DMS79 (cell line): ENCODE measurements at regions not wholly inside any gene's neighbourhood (a gene's known extent, or its start where the extent isn't known, plus 50 kb on each side); places are given as distances from the start of the nearest gene placed in this dataset.

Source experiments
- DNase-seq: peaks from one replicate; lab custom pipeline; 2025; lab: John Stamatoyannopoulos, UW

GRCh38 chr2:133667085-133667484, 98.8 kb upstream of the NCKAP5 start:
- no peak for DNase-seq

- no peak for DNase-seq
These were observed 99.7 kb upstream of the NCKAP5 start for GRCh38 chr2:133667968-133668367.

- no peak for DNase-seq
These were observed 100.3 kb upstream of the NCKAP5 start for GRCh38 chr2:133668547-133668946.

DNA sequence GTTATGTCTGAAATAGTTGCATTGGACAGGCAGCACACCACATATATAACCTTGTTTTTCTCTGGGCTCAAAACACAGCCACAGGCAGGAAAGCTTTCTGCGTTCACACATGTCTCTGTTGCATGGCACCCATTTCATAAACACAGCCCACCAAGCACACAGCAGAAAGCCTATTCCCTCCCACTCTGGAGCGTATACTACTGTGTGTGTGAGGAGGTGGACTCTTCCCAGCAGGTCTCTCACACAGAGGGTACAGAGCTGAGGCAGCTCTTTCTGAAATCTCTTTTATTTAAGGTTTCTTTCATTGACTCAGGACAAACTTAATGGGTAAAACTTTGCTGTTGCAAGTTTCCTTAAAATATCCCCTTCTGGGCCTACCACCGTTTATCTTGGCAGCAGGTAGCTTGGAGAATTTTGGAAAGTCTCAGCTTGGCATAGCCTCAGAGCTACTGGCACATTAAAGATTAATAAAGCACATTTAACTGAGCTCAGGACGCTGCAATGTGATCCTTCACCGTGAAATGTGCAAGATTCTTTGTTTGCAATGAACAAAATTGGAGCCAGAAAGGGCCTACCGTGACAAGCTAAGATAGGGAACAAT, 105.1 kb upstream of the NCKAP5 start:
- DNase-seq: no peak

GRCh38 chr2:133674066-133674432, 105.8 kb upstream of the NCKAP5 start:
- DNase-seq: no peak

GRCh38 chr2:133674433-133675331, 106.4 kb upstream of the NCKAP5 start:
- peak; percentile 67 for DNase-seq

DNA sequence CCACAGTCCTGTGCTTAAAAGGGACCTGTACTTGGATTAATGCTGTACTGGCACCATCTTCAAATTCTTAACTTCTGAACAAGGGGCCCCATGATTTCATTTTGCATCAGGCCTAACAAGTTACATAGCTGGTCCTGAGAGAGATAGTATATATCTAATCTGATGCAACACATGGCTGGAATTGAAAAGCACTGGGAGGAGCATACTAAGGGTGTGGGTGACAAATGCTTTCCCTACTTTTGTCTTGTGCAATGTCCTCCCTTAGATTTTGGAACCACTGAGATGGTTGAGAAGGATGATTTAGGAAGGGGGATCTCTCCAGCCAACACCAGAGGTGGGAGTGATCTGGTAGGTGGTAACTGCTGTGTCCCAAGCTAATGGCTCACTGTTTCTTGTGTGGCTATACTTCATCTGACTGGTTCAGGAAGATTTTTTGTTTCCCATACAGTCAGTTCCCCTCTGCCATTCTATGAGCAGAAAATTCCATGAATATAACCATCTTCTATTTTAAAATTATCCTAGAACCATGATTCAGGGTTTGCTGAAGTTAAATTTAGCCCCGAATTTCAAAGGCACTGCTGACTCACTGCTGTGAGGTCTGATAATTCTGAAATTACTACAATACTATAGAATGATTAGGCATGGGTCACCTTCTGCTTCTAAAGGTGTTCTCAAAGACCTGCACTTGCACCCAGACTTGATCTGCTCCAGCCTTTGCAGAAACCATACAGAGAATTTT, 108.3 kb upstream of the NCKAP5 start:
- DNase-seq: no peak

DNA sequence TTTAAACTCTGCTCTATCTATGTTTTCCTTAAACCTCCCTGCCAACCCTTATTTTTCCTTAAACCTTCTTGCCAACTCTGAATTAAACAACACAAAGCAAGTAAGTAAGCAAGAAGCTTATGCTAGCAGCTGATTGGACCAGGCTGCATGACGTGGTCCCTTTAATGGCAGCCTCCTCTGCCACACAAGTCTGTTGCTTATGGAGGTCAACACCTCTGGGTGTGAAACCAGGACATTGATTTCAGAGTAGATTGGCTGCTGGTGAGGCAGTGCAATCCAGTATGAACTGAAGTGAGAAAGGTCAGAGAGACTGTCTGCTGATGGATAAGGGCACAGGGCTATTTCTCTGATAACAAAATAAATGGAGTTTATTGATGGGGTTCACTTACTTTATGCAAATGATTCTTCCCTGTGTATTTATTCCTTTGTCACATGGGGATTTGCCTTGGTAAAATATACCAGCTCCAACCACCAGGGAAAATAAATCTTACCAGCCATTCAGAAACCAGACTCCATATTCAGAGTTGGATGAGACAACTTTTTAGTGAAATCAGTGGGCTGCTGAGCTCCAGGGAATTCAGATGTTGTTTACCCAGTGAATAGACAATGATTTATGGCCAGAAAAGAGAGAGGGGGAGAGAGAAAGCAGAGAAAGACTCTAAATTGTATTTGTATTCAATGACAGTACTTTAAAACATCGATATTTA, 112.2 kb upstream of the NCKAP5 start:
- DNase-seq: no peak

GRCh38 chr2:133682347-133682746, 114.1 kb upstream of the NCKAP5 start:
- no peak for DNase-seq

GRCh38 chr2:133682906-133683305, 114.6 kb upstream of the NCKAP5 start:
- DNase-seq: no peak

DNA sequence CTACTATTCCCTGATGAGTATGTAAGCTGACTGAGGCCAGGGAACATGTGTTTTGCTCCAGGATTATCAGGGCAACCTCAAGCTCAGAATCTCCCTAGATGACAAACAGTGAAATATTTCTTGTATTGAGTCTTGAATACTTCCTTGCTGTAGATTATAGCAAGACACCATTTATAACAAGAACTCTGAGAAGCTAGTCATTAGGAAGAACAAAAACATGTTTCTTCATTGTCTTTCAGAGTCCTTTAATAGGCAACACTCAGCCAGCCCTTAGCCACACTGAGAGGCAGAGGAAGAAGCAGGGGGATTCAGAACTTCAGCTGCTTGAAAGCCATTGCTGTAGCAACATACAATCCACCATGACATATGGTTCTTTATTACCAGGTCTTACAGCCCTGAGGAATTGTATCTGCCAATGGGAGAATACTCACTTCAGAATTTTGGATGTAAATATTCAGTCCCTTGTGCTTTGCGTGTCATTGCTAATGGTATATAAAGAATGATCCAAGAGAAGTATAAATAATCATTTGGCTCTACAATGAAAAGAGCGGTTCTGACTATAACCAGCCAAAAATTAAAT, 117.5 kb upstream of the NCKAP5 start:
- no peak for DNase-seq

DNA sequence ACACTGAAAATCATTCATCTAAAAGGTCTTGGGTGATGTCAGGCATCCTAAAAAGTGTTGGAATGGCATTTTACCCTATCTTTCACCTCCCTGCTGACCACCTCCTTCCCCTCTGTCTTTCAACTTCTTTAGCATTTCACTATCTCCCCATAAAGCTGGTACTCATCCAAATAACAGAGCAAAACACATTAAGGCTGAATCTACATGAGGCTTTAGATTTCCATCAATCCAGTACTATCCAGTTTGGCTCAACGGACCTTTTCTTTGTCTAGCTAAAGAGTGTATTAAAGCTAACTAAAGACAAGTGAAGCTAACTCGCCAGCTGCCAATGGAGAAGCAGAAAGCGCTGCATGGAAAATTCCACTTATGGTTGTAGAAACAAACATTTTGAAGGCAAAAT, 122.5 kb upstream of the NCKAP5 start:
- no peak for DNase-seq

DNA sequence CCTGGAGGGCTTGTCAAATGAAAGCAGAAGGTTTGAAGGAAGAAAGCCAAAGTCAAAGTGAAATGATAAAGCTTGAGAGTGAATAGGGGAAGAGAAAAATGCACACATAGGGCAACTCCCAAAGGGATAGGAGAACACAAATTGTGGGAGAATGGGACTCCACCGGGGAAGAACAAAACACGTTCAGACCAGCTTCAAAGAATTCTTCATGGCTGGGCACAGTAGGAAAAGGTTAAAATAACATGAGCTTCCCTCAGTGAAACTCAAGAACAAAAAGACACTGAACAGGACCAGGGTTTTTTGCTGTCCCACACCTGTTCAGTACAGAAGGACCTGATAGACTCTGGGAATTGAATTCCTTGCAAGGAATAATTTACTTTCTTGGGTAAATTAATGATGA, 123.1 kb upstream of the NCKAP5 start:
- no peak for DNase-seq

DNA sequence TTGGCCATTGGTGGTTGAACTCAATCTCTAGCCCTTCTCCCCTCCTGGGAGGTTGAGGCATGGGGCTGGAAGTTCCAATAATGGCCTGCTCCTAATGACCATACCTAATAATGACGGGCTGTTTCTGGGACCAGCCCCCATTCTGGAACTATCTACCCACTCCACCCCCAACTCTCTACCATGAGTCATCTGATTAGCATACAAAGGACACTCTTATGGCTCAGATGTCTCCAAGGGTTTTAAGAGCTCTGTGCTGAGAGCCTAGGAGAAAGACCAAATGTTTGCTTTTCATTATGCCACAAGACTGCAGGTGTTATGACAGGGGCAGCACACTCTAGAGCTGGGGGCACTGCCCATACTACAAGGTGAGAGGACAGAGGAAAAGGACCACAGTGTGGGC, 137.0 kb upstream of the NCKAP5 start:
- peak; percentile 3 for DNase-seq

GRCh38 chr2:133710613-133711012, 142.3 kb upstream of the NCKAP5 start:
- DNase-seq: no peak

- no peak for DNase-seq
These were observed 142.9 kb upstream of the NCKAP5 start for GRCh38 chr2:133711201-133711600.

DNA sequence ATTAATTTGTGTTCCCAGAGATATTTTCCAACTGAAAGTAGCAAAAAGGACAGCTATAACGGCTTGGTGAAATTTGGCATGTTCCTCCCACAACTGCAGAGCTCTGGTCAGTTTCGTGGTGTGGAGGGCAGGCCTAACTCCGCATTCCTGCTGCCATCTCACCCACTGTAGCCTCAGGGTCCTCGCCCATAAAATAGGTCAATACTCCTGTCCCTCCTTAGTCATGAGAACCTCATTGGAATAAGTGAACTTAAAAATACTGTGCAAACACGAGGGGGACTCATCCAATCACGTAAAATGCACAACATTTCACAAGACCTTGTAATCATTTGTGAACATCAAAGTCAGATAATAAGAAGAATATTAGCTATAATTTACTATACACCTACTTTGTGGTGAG, 143.5 kb upstream of the NCKAP5 start:
- no peak for DNase-seq

GRCh38 chr2:133712369-133712768, 144.1 kb upstream of the NCKAP5 start:
- no peak for DNase-seq

- DNase-seq: no peak
These were observed 144.9 kb upstream of the NCKAP5 start for GRCh38 chr2:133713049-133713580.

GRCh38 chr2:133716166-133716565, 147.9 kb upstream of the NCKAP5 start:
- no peak for DNase-seq

DNA sequence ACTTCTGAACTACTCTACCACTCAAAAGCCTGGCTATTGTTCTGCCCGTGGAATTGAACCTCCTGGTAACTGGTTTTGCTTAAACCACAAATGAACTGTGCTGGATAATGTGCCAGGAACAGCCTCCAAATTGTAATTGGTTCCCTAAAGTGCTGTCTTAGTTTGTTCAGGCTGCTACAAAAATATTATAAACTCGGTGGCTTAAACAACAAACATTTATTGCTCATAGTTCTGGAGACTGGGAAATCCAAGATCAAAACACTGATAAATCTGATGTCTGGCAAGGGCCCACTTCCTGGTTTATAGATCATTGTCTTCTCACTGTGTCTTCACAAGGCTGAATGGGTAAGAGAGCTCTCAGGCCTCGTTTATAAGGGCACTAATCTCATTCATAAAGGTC, 149.2 kb upstream of the NCKAP5 start:
- DNase-seq: no peak
